Epithelial cell of esophagus (primary cell): ENCODE measurements at regions not wholly inside any gene's neighbourhood (a gene's known extent, or its start where the extent isn't known, plus 50 kb on each side); places are given as distances from the start of the nearest gene placed in this dataset.

Experiments
- DNase-seq: peaks from one replicate; pipeline ENCODE4 v3.0.0; 2010; ENCODE audit warnings: low read depth
- H3K4me3 ChIP-seq: 2 replicates; pipeline ENCODE4 v1.5.1; 2011; ENCODE audit warnings: mild to moderate bottlenecking, low read length, control low read depth
- TF ChIP-seq, protein P1 (sequence below): IDR thresholded peaks from 2 replicates; pipeline ENCODE4 v1.5.1; 2011; ENCODE audit warnings: low read depth, mild to moderate bottlenecking, low read length, control low read depth, inconsistent platforms; ENCODE audit not compliant: insufficient read depth; ENCODE audit errors: missing control alignments

DNA sequence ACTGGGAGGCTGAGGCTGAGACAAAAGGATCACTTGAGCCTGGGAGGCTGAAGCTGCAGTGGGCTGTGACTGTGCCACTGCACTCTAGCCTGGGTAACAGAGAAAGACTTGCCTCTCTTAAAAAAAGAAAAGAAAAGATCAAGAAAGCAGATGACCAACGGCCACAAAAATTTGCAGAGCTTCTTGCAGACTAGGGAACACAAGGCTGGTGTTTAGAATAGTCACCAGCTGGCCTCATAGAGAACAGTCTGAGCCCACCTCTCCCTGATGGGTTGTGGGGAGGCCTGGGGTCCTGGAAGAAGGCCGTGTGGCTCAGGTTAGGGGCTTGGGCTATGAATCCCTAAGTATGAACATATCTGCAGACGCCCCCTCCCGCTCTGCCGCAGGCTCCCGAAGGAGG lies 73.7 kb upstream of the MED9 start:
- no peak overlapping the region for H3K4me3 ChIP-seq
- TF ChIP-seq, protein P1, sequence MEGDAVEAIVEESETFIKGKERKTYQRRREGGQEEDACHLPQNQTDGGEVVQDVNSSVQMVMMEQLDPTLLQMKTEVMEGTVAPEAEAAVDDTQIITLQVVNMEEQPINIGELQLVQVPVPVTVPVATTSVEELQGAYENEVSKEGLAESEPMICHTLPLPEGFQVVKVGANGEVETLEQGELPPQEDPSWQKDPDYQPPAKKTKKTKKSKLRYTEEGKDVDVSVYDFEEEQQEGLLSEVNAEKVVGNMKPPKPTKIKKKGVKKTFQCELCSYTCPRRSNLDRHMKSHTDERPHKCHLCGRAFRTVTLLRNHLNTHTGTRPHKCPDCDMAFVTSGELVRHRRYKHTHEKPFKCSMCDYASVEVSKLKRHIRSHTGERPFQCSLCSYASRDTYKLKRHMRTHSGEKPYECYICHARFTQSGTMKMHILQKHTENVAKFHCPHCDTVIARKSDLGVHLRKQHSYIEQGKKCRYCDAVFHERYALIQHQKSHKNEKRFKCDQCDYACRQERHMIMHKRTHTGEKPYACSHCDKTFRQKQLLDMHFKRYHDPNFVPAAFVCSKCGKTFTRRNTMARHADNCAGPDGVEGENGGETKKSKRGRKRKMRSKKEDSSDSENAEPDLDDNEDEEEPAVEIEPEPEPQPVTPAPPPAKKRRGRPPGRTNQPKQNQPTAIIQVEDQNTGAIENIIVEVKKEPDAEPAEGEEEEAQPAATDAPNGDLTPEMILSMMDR: no peak
- DNase-seq: no peak

DNA sequence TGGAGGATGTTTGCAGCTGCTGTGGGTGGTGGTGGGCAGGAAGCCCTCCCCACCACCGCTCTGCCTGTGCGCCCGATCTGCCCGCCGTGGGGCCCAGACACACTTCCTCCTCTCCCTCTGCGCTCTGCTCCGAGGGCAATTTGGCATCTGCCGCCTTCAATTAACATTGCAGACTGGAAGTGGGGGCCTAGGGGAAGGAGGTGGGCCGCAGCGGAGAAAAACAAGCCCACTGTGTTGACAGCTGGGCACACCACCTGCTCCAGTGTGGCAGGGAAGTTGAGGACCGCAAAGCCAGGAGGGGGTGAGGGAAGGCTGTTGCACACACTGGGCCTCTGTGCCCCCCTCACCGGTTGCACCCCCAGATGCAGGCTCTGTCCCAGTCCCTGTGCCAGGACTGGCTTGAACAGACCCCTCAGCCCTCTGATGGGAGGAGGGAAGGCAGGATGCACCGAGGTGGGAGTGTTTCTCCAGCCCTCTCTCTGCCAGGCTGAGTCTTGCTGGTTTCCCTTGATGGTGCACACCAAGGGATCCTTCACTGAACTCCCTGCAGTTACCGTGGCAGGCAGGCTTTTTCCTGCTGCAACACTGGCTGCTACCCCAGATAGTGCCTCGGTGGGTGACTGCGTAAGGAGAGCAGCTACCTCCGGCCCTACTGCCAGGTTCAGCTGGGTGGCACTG lies 72.8 kb upstream of the MED9 start:
- no peak overlapping the region for H3K4me3 ChIP-seq
- no peak for DNase-seq
- TF ChIP-seq, protein P1: no peak

DNA sequence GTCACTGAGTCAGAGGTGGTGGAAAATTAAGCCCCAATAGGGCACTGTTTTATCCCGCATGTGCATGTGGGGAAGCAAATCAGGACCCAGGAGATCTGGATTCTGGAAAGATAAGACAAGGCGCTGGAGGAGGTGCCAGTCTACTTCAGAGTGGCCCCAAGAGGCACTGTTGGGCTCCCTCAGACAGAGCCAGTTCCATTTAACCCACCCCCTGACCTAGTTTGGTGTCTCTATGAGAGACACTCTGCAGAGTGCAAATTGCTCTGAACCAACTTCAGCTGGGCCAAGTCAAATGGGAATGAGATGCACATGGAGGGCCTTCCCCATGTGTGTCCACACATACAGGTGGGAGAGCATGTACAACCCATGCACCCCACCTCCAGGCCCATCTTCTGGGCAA lies 71.1 kb upstream of the MED9 start:
- H3K4me3 ChIP-seq: no peak overlapping the region
- no peak for DNase-seq
- TF ChIP-seq, protein P1: no peak

DNA sequence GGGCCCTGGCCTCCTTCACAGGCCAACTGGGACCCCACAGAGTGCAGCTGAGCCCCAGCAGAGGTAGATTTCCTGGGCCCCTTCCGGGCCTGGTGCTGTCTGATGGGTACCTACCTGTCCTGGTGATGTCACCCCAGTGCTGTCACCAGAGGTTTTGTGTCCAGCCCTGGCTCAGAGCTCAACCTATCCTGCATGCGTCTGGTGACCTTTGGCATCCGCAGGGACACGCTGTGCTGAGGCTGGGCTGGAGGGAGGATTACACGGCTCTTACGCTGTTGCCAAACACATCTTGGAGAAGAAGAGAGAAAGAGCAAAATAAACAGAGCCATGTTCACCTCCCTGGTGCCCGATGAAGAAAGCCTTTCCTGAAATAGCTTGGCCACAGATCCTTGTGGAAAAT lies 70.6 kb upstream of the MED9 start:
- TF ChIP-seq, protein P1: no peak
- DNase-seq: no peak
- H3K4me3 ChIP-seq: no peak overlapping the region

DNA sequence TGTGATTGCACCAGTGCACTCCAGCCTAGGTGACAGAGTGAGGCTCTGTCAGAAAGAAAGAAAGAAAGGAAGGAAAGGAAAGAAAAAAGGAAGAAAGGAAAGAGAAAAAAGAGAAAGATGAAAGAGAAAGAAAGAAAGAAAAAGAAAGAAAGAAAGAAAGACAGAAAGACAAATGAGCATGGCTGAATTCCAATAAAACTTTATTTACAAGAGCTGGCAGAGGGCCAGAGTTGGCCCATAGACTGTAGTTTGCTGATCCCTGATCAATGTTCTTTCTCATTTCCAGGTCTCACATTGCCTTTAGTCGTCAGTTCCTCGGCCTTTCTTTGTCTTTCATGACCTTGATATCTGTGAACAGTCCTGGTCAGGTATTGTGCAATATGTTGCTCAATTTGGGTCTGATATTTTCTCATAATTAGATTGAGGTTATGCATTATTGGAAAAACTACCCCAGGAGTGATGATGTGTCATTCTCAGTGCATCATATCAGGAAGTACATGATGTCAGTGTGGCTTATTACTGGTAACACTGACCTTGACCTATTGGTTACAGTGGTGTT lies 68.5 kb upstream of the MED9 start:
- TF ChIP-seq, protein P1: no peak
- peak; percentile 67 for DNase-seq

DNA sequence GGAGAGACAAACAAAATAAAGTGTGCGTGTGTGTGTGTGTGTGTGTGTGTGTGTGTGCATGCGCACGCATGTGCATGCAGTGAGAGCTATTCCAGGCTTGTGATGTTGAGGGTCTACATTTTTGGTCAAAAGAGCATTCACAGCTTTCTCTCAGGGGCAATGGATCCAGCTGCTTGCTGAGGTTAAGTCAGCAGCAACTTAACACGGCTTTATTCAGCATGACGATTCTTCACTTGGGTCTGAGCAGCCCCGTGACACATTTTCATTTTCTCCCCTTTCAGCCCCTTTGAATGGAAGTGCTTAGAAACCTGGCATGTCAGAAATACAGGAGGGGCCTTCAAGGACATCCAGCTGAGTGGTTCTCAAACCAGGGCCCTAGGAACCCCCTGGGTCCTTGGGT lies 66.4 kb upstream of the MED9 start:
- no peak overlapping the region for H3K4me3 ChIP-seq
- TF ChIP-seq, protein P1: no peak
- no peak for DNase-seq

More for the DNA sequence above, 68.5 kb upstream of the MED9 start:
- H3K4me3 ChIP-seq: no peak overlapping the region

DNA sequence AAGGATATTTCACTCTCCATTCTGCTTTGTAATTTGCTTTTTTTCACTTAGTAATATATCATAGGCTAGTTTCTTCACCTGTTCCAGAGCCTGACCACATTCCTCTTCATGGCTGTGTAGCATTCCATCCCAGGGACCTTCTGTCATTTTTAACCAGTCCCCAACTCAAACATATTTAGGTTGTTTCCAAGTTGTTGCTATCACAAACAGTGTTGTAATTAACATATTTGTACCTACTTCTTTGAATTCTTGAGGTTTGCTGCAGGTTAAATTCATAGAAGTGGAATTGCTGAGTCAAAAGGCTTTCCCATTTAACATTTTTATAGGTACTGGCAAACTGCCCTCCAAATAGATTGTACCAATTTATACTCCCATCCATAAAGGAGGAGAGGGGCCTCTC lies 65.1 kb upstream of the MED9 start:
- DNase-seq: no peak
- no peak overlapping the region for H3K4me3 ChIP-seq

More for the DNA sequence above, 65.1 kb upstream of the MED9 start:
- TF ChIP-seq, protein P1: no peak
